OCI-M1 (cell line): ENCODE measurements at regions not wholly inside any gene's neighbourhood (a gene's known extent, or its start where the extent isn't known, plus 50 kb on each side); places are given as distances from the start of the nearest gene placed in this dataset.
A peak's percentile ranks its signal among the peaks of the same experiment; 100 is the strongest.
"Not testable (repeated sequence)": the region's sequence is repeated elsewhere in the genome, so short reads cannot be mapped to it uniquely, and the experiment has no call there.

ENCODE experiments used
- DNase-seq: peaks from one replicate; lab custom pipeline; 2025; lab: John Stamatoyannopoulos, UW

- DNase-seq, result not testable (repeated sequence)
These were observed 94.3 kb downstream of the KCNJ12 start for GRCh38 chr17:21470422-21470821.

GRCh38 chr17:21470861-21471260 lies 94.7 kb downstream of the KCNJ12 start:
- DNase-seq, result no peak

DNA sequence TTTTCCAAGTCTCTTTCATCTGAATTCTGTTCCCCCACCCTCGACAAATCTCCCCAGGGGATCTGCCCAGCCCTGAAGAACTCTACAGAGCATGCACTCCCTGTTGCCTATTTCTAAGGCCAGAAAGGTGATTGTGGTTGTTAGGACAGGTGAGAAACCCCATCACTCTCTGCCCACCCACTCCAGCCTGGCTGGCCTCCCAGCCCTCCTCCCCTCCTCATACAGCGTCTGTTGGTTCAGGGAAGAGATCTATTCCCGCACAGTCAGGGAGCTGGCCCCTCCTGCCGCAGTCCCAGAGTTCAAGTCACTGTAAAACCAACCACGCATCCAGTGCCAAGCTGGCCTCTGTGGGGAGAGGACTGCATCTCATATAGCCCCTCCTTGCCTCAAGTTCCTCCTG lies 98.7 kb downstream of the KCNJ12 start:
- no peak for DNase-seq

- DNase-seq, result peak; percentile 65
These were observed 99.4 kb downstream of the KCNJ12 start for GRCh38 chr17:21475571-21475970.

- DNase-seq, result no peak
These were observed 100.7 kb downstream of the KCNJ12 start for GRCh38 chr17:21476867-21477266.

- DNase-seq, result no peak
These were observed 106.2 kb downstream of the KCNJ12 start for GRCh38 chr17:21482189-21482865.

DNA sequence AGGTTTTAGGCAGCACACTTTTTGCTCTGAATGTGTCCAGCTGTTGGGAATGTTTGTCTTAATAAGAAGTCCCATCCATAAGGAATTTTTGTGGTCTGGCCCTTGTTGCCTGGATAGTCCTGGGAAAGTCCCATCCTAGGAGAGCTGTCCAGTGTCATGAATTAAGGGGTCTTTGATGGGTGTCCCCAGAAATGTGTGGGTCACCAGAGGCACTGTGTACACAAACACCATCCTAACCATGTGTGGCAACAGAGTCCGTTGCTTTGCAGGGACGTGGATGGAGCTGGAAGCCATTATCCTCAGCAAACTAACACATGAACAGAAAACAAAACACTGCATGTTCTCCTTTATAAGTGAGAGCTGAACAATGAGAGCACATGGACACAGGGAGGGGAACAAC lies 111.9 kb downstream of the KCNJ12 start:
- DNase-seq, result not testable (repeated sequence)

- DNase-seq, result no peak
These were observed 117.8 kb downstream of the KCNJ12 start for GRCh38 chr17:21493993-21494392.

- no peak for DNase-seq
These were observed 119.1 kb downstream of the KCNJ12 start for GRCh38 chr17:21495281-21495680.

DNA sequence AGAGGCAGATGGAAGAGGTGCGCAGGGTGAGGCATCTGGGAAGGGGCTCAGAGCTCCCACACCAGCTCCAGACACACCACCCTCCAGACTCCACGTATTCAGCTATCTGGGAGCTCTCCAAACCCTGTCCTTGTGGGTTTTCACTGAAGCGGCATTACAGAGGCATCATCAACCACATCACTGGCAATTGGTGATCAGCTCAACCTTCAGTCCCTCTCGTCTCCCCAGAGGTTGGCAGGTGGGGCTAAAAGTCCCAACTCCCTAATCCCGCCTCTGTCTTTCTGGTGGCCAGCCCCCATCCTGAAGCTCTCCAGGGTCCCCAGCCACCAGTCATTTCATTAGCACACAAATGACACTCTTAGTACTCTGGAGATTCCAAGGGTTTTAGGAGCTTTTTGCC lies 123.9 kb downstream of the KCNJ12 start:
- no peak for DNase-seq

GRCh38 chr17:21501927-21502700 lies 126.0 kb downstream of the KCNJ12 start:
- not testable (repeated sequence) for DNase-seq

DNA sequence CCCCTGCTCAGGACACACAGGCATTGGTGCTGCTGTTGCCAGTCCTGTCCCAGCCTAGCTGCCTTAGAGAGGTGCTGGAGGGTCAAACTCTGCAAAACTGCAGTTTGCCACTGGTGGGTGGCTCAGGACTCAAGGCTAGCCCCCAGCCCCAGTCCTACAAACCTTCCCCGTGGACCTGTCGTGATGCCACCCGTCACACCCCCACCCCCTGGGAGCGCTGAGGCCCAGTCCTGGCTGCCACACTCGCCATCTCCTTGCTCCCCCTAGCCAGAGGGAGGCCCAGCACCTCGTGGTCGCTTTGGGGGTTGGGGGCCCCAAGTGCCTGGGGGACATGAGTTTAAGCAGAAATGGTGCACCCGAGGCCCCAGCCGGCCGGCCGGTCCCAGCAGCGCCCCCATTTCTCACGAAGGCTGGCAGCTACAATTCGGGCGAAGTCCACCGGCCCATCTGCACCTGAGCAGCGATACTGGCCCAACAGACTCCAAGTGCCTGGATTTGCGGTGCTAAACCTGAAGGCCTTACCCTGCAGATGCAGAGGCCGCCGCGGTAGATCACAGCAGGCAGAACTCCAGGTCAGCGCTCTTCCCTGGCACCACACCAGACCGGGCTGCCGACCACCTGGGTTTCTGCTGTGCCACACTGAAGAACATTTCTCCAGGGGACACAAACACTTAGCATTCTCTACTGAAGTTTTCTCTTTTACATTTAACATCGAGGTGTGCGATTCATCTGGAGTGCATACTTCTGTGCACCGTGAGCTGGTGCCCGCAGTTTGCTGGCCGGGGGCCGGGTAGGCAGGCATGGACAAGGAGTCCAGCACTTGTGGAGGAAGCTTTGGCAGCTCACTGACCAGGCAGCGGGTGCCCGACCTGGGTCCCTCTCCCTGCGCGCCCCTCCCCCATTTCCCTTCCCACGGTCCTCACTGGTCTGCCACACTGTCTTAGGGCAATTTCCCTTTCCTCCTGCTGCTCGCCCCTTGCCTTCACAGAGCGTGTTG lies 130.0 kb downstream of the KCNJ12 start:
- DNase-seq, result no peak

DNA sequence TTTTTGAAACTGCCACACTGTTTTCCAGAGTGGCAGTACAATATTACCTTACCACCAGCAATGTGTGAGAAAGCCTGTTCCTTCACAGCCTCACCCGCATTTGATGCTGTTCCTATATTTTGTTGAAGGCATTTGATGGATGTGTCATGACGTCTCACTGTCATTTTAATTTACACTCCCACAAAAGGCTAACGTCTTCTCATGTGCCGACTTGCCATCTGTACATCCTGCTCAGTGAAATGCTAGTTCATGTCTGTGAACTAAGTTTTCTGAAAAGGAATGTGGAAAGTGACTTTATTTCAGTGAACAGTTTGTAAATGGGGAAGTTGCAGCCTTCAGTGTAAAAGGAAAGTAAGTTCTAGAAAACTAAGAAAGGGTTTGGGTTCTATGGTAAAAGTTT lies 131.6 kb downstream of the KCNJ12 start:
- DNase-seq, result peak; percentile 1

DNA sequence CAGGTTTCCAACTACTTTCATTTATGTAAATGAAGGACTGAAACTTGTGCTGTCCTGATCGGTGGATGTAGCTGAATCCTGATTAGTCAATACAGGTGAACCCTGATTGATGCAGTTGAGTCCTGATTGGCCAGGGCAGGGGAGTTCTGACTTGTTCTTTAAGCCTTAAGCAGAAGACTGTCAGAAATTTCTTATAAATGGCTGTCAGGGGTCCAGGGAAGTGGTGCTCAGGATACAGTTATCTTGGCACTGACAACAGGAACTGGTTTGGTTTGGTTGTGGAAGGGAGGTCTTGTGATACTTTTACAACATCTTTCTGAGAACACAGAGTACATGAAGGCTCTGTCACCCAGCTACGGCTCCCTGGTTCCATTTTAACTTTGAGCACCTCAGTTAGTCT lies 132.1 kb downstream of the KCNJ12 start:
- DNase-seq, result no peak

GRCh38 chr17:21509356-21509755 lies 133.2 kb downstream of the KCNJ12 start:
- not testable (repeated sequence) for DNase-seq

GRCh38 chr17:21510686-21511362 lies 134.7 kb downstream of the KCNJ12 start:
- peak; percentile 35 for DNase-seq

GRCh38 chr17:21511363-21512195 lies 135.4 kb downstream of the KCNJ12 start:
- DNase-seq, result peak; percentile 75

DNA sequence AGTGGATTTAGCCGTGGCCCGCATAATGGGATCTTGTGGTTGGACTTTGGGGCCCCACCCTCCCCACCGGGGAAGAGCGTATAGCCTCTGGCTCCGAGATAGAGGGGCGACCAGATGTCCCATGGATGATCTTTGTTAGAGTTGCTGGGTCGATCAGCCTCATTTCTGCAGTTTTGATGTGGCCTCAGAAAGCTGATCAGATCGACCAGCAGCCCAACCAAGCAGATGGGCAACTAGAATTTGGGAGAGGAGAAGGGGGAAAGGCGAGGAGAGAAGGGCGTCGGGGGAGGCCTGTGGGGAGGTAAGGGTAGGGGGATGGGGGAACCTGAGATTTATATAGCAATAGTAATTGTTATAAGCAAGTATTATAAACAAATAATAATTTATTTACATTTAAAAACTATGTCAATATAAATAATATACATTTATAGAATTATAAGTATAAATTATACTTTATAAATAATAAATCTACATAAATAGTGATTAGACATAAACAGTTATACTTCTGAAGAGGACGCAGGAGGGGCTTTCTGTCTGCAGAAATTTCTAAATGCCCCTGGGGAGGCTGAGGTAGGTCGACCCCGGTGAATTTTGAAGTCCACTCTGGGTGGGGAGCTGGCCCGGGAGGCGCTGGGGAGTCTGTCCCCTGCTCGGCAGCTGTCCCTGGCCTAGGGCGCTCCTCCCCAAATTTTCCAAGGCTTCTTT lies 136.3 kb downstream of the KCNJ12 start:
- no peak for DNase-seq

DNA sequence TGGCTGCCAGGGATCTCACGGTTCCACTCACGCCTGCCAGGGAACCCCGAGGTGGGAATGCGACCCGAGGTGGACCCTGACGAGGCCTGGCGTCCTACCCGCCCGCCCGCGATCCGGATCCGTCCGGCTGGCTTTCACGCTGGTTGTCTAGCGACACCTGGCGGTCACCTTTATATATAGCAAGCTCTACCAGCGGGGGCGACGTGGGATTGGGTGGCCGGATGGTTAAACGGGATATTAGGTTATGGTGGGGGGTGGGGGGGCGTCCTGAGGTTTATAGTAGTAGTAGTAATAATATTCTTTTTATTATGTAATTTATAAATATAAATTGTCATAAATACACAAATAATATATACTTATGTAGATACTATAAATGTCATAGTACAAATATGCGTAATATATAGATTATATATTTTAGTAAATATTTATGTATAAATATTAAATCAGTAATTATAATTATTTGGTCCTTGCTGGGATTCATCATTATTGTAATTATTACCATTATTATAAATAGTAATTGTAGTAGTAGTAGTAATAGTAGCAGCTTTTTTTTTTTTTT lies 136.9 kb downstream of the KCNJ12 start:
- DNase-seq, result peak; percentile 63

- not testable (repeated sequence) for DNase-seq
These were observed 138.4 kb downstream of the KCNJ12 start for GRCh38 chr17:21514567-21514966.
